ENCODE measurements at regions not wholly inside any gene's neighbourhood (a gene's known extent, or its start where the extent isn't known, plus 50 kb on each side); places are given as distances from the start of the nearest gene placed in this dataset.
A peak's percentile ranks its signal among the peaks of the same experiment; 100 is the strongest.

DNA sequence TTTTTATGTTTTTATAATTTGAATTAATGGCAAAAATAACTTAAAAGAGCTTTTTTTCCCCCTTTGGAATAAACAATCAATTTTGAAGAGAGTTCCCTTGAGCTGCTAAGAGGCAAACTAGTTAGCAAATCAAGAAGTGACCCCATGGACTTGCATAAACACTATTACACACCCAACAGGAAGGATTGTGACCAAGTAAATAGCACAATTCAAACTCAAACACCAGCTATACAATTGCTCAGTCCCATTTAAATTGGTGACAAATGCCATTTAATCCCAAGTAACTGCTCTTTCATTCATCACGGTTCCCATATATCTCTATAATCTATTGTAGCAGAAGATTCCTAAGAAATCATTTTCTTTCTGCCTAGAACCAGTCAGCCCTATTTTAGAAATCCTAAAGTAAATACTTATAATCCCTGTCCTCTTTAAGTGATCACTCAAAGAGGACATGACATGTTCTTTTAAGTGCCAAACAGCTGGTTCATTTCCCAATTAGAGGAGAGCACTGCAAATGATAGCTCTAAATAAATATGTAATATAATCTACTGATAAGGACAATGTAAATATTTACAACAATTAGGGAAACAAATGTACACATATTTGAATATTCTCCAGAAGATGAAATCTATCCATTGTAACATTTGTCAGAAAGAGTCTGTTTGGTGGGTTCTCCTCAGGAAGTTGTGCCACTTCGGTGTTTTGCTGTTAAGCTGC lies 137.8 kb upstream of the ADAMTS9 start:
- peak; percentile 46 for DNase-seq
- Histone ChIP-seq H3K27me3 (ENCODE audit: control insufficient read depth in 1 of 2, insufficient read depth in 1 of 2, low read length in 2 of 2) (no peaks in the 10 kb centered on the region), H3K4ac (ENCODE audit: low read depth in 1 of 2, low read length in 2 of 2) (no peak overlapping the region), H3K14ac (ENCODE audit: low read length in 2 of 2) (no peak overlapping the region), H3K9me3 (ENCODE audit: control insufficient read depth, low read length) (no peaks in the 10 kb centered on the region), H4K8ac (ENCODE audit: low read length) (no peak overlapping the region), H2BK5ac (ENCODE audit: low read depth, low read length, poor library complexity, severe bottlenecking) (no peak overlapping the region), H4K91ac (ENCODE audit: low read length) (no peak overlapping the region), H3K4me1 (ENCODE audit: control insufficient read depth, insufficient read depth, low read depth, low read length) (no peaks in the 10 kb centered on the region), H2AFZ (ENCODE audit: low read depth, low read length) (no peak overlapping the region), H3K23ac (ENCODE audit: low read length in 2 of 2) (no peak overlapping the region), H3K4me2 (ENCODE audit: low read length, poor library complexity, severe bottlenecking) (no peak overlapping the region), H2BK120ac (ENCODE audit: low read depth, low read length) (no peak overlapping the region), H3K18ac (ENCODE audit: low read depth in 1 of 2, low read length in 2 of 2) (peak overlapping the region in 1 of 2 experiments; percentile 93), H3K36me3 (ENCODE audit: control insufficient read depth in 1 of 2, insufficient read depth in 2 of 2, low read depth in 1 of 2, low read length in 2 of 2) (no peaks in the 10 kb centered on the region), H2BK12ac (ENCODE audit: low read length in 2 of 2) (no peak overlapping the region), H3K4me3 (ENCODE audit: insufficient read depth in 1 of 2, low read depth in 1 of 2, low read length in 2 of 2) (no peak overlapping the region), H2BK15ac (ENCODE audit: low read depth, poor library complexity, severe bottlenecking) (no peak overlapping the region), H2AK5ac (ENCODE audit: low read length, severe bottlenecking) (peak overlapping the region; percentile 10), H3K9ac (ENCODE audit: low read length) (no peak overlapping the region), H3K27ac (ENCODE audit: low read length, poor library complexity, severe bottlenecking) (no peak overlapping the region), H3K79me1 (replicated peaks; ENCODE audit: low read length, poor library complexity, severe bottlenecking) (no peaks in the 10 kb centered on the region)
- 31% methylated on average over 2 of the region's 2 CpGs for WGBS

DNA sequence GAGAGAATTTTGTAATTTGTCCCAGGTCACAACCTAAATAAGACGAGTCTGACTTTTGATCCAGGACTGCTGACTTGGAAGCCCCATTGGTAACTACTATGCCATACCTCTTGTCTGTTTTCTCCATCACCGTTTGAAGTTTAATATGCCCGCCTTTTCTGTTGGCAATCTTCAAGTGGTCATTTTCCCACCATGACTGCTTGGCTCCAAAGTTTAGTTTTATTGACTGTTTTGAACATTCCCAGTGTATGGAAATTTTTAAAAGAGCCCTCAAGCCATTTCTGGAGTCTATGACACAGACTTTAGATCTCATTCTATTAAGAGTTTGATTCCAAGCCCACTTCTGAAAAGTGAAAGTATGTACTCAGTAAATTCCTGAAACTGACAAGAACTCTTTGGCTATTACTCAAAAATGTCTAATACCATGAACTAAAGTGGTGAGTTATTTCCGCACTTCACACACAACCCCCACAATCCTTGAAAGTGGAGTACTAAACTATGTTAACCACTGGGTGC lies 136.7 kb upstream of the ADAMTS9 start:
- H3K27ac ChIP-seq (ENCODE audit: low read length, poor library complexity, severe bottlenecking): no peak overlapping the region
- H2AK5ac ChIP-seq (ENCODE audit: low read length, severe bottlenecking): no peak overlapping the region
- no peaks in the 10 kb centered on the region for H3K79me1 ChIP-seq (replicated peaks; ENCODE audit: low read length, poor library complexity, severe bottlenecking)
- H3K9me3 ChIP-seq (ENCODE audit: control insufficient read depth, low read length): no peaks in the 10 kb centered on the region
- no peaks in the 10 kb centered on the region for H3K36me3 ChIP-seq (ENCODE audit: control insufficient read depth in 1 of 2, insufficient read depth in 2 of 2, low read depth in 1 of 2, low read length in 2 of 2)
- no peak overlapping the region for H4K91ac ChIP-seq (ENCODE audit: low read length)
- H2AFZ ChIP-seq (ENCODE audit: low read depth, low read length): no peak overlapping the region
- peak; percentile 57 for DNase-seq
- peak overlapping the region in 1 of 2 experiments; percentile 41 for H3K4ac ChIP-seq (ENCODE audit: low read depth in 1 of 2, low read length in 2 of 2)
- H3K18ac ChIP-seq (ENCODE audit: low read depth in 1 of 2, low read length in 2 of 2): no peak overlapping the region
- no peak overlapping the region for H4K8ac ChIP-seq (ENCODE audit: low read length)
- H3K27me3 ChIP-seq (ENCODE audit: control insufficient read depth in 1 of 2, insufficient read depth in 1 of 2, low read length in 2 of 2): no peaks in the 10 kb centered on the region
- WGBS: 57% methylated on average over 3 of the region's 4 CpGs
- no peak overlapping the region for H3K23ac ChIP-seq (ENCODE audit: low read length in 2 of 2)
- H2BK15ac ChIP-seq (ENCODE audit: low read depth, poor library complexity, severe bottlenecking): no peak overlapping the region
- H3K14ac ChIP-seq (ENCODE audit: low read length in 2 of 2): no peak overlapping the region
- H3K9ac ChIP-seq (ENCODE audit: low read length): no peak overlapping the region
- no peak overlapping the region for H3K4me2 ChIP-seq (ENCODE audit: low read length, poor library complexity, severe bottlenecking)
- H2BK5ac ChIP-seq (ENCODE audit: low read depth, low read length, poor library complexity, severe bottlenecking): no peak overlapping the region
- no peak overlapping the region for H3K4me3 ChIP-seq (ENCODE audit: insufficient read depth in 1 of 2, low read depth in 1 of 2, low read length in 2 of 2)
- H2BK120ac ChIP-seq (ENCODE audit: low read depth, low read length): no peak overlapping the region
- H3K4me1 ChIP-seq (ENCODE audit: control insufficient read depth, insufficient read depth, low read depth, low read length): no peaks in the 10 kb centered on the region
- H2BK12ac ChIP-seq (ENCODE audit: low read length in 2 of 2): no peak overlapping the region

DNA sequence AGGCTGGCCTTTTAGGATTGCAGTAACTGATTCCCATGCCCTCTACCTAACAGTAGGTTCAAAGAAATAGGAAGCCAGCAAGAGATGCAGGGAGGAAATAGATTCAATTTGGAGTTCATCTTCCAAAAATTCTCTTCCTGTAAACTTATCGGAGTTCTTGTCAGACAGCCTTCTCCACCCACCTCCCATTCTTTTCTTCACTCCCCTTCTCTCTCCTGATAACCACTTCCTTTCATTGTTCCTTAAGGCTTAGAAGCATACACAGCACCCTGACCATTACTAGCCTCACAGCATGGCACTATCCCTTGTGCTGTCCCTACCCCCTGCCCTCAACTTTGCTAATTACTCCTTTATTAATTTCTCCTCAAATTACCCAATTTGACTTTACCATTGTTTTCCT lies 130.4 kb upstream of the ADAMTS9 start:
- Histone ChIP-seq H3K18ac (ENCODE audit: low read depth in 1 of 2, low read length in 2 of 2) (no peak overlapping the region), H4K91ac (ENCODE audit: low read length) (no peak overlapping the region), H4K8ac (ENCODE audit: low read length) (no peak overlapping the region), H3K4ac (ENCODE audit: low read depth in 1 of 2, low read length in 2 of 2) (no peak overlapping the region), H2BK15ac (ENCODE audit: low read depth, poor library complexity, severe bottlenecking) (no peak overlapping the region), H2BK12ac (ENCODE audit: low read length in 2 of 2) (no peak overlapping the region), H2AK5ac (ENCODE audit: low read length, severe bottlenecking) (no peak overlapping the region), H3K4me2 (ENCODE audit: low read length, poor library complexity, severe bottlenecking) (no peak overlapping the region), H3K36me3 (ENCODE audit: control insufficient read depth in 1 of 2, insufficient read depth in 2 of 2, low read depth in 1 of 2, low read length in 2 of 2) (no peaks in the 10 kb centered on the region), H3K14ac (ENCODE audit: low read length in 2 of 2) (no peak overlapping the region), H2BK5ac (ENCODE audit: low read depth, low read length, poor library complexity, severe bottlenecking) (no peak overlapping the region), H3K23ac (ENCODE audit: low read length in 2 of 2) (no peak overlapping the region), H3K4me1 (ENCODE audit: control insufficient read depth, insufficient read depth, low read depth, low read length) (no peaks in the 10 kb centered on the region), H3K27me3 (ENCODE audit: control insufficient read depth in 1 of 2, insufficient read depth in 1 of 2, low read length in 2 of 2) (no peaks in the 10 kb centered on the region), H2AFZ (ENCODE audit: low read depth, low read length) (no peak overlapping the region), H3K79me1 (replicated peaks; ENCODE audit: low read length, poor library complexity, severe bottlenecking) (no peaks in the 10 kb centered on the region), H3K9ac (ENCODE audit: low read length) (no peak overlapping the region), H2BK120ac (ENCODE audit: low read depth, low read length) (no peak overlapping the region), H3K4me3 (ENCODE audit: insufficient read depth in 1 of 2, low read depth in 1 of 2, low read length in 2 of 2) (no peak overlapping the region), H3K27ac (ENCODE audit: low read length, poor library complexity, severe bottlenecking) (no peak overlapping the region), H3K9me3 (ENCODE audit: control insufficient read depth, low read length) (no peaks in the 10 kb centered on the region)
- WGBS: 93% methylated on average over 1 of the region's 1 CpG
- no peak for DNase-seq

DNA sequence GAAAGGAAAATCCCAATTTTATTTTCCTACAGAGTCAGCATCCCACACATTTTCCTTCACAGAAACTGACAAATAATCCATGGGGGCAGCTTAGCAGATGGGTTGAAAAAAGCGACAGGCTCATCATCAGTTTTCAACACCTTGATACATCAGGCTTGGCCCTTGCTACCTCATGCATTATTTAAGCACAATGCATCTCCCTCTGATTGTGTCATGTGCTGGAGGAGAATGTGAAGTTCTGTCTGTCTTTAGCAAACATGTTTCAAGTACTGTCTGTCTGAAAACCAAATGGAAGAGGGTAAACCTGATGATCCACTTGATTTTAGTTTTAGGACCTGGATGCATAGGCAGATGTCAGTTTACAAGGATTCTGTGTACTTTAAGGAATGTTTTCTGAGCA lies 128.6 kb upstream of the ADAMTS9 start:
- Histone ChIP-seq H2BK5ac (ENCODE audit: low read depth, low read length, poor library complexity, severe bottlenecking) (no peak overlapping the region), H3K4me2 (ENCODE audit: low read length, poor library complexity, severe bottlenecking) (no peak overlapping the region), H2AFZ (ENCODE audit: low read depth, low read length) (no peak overlapping the region), H3K14ac (ENCODE audit: low read length in 2 of 2) (no peak overlapping the region), H3K18ac (ENCODE audit: low read depth in 1 of 2, low read length in 2 of 2) (no peak overlapping the region), H3K4ac (ENCODE audit: low read depth in 1 of 2, low read length in 2 of 2) (no peak overlapping the region), H4K91ac (ENCODE audit: low read length) (no peak overlapping the region), H4K8ac (ENCODE audit: low read length) (no peak overlapping the region), H3K4me1 (ENCODE audit: control insufficient read depth, insufficient read depth, low read depth, low read length) (no peaks in the 10 kb centered on the region), H2BK12ac (ENCODE audit: low read length in 2 of 2) (no peak overlapping the region), H3K9me3 (ENCODE audit: control insufficient read depth, low read length) (no peaks in the 10 kb centered on the region), H2AK5ac (ENCODE audit: low read length, severe bottlenecking) (no peak overlapping the region), H2BK120ac (ENCODE audit: low read depth, low read length) (no peak overlapping the region), H3K27me3 (ENCODE audit: control insufficient read depth in 1 of 2, insufficient read depth in 1 of 2, low read length in 2 of 2) (no peaks in the 10 kb centered on the region), H3K4me3 (ENCODE audit: insufficient read depth in 1 of 2, low read depth in 1 of 2, low read length in 2 of 2) (no peak overlapping the region), H2BK15ac (ENCODE audit: low read depth, poor library complexity, severe bottlenecking) (no peak overlapping the region), H3K79me1 (replicated peaks; ENCODE audit: low read length, poor library complexity, severe bottlenecking) (no peaks in the 10 kb centered on the region), H3K9ac (ENCODE audit: low read length) (no peak overlapping the region), H3K36me3 (ENCODE audit: control insufficient read depth in 1 of 2, insufficient read depth in 2 of 2, low read depth in 1 of 2, low read length in 2 of 2) (no peaks in the 10 kb centered on the region), H3K27ac (ENCODE audit: low read length, poor library complexity, severe bottlenecking) (no peak overlapping the region), H3K23ac (ENCODE audit: low read length in 2 of 2) (no peak overlapping the region)
- DNase-seq: no peak
- WGBS: 80% methylated on average over 1 of the region's 1 CpG
